PC-3 (cell line): ENCODE measurements at regions not wholly inside any gene's neighbourhood (a gene's known extent, or its start where the extent isn't known, plus 50 kb on each side); places are given as distances from the start of the nearest gene placed in this dataset.
A peak's percentile ranks its signal among the peaks of the same experiment; 100 is the strongest.
"Not testable (repeated sequence)": the region's sequence is repeated elsewhere in the genome, so short reads cannot be mapped to it uniquely, and the experiment has no call there.

ENCODE experiments used
- ATAC-seq: fragments of 200-7000 bp; cut with Tn5 transposase; 2 replicates; pipeline ENCODE4 v1.9.1; 2020; ENCODE audit warnings: mild to moderate bottlenecking, moderate library complexity
- BruUV-seq: library from RNA; stranded (reverse); fragments of 400-500 nt; replicated peaks from 2 replicates; lab custom pipeline; 2021; lab: Mats Ljungman, UMichigan
- CTCF ChIA-PET: fragments of 300-600 bp; sonication (Branson Sonifier 250); formaldehyde crosslinking; loops from one replicate; lab custom pipeline; 2022; ENCODE audit warnings: antibody characterized with exemption; lab: Charles Lee
- POLR2A ChIA-PET: fragments of 300-600 bp; sonication (Branson Sonifier 250); formaldehyde crosslinking; loops from one replicate; lab custom pipeline; 2022; ENCODE audit warnings: antibody characterized with exemption; ENCODE audit not compliant: unreplicated experiment; lab: Charles Lee
- DNase-seq: peaks from one replicate; pipeline ENCODE4 v3.0.0-alpha.2; 2015
- H2AFZ ChIP-seq: fragments of 300-600 bp; sonication (generic); 2 replicates; pipeline ENCODE4 v1.6.0; 2016; ENCODE audit warnings: antibody characterized with exemption, low read length
- H3F3A ChIP-seq: fragments of 300-600 bp; sonication (generic); one replicate; pipeline ENCODE4 v1.6.0; 2017; ENCODE audit warnings: antibody characterized with exemption, low read length, control low read depth, mild to moderate bottlenecking; ENCODE audit not compliant: unreplicated experiment
- H3K27ac ChIP-seq: fragments of 300-600 bp; sonication (generic); 2 replicates; pipeline ENCODE4 v1.5.1; 2016; ENCODE audit warnings: mild to moderate bottlenecking, low read length
- H3K27me3 ChIP-seq: fragments of 300-600 bp; sonication (generic); 2 replicates; pipeline ENCODE4 v1.6.1; 2016; ENCODE audit warnings: low read length, mixed read lengths
- H3K36me3 ChIP-seq: fragments of 300-600 bp; sonication (generic); 2 replicates; pipeline ENCODE4 v1.6.1; 2016; ENCODE audit warnings: low read depth, mixed run types, low read length, mixed read lengths
- H3K4me1 ChIP-seq: fragments of 300-600 bp; sonication (generic); 2 replicates; pipeline ENCODE4 v1.5.1; 2016; ENCODE audit warnings: low read length; ENCODE audit not compliant: insufficient read depth
- H3K4me2 ChIP-seq: fragments of 300-600 bp; sonication (generic); 2 replicates; pipeline ENCODE4 v1.6.0; 2016; ENCODE audit warnings: low read length
- H3K4me3 ChIP-seq: fragments of 300-600 bp; sonication (generic); 2 replicates; pipeline ENCODE4 v1.5.1; 2016; ENCODE audit warnings: mild to moderate bottlenecking, low read length, mixed read lengths
- H3K79me2 ChIP-seq: fragments of 300-600 bp; sonication (generic); 2 replicates; pipeline ENCODE4 v1.6.1; 2017; ENCODE audit warnings: low read length, mixed read lengths
- H3K9ac ChIP-seq: fragments of 300-600 bp; sonication (generic); 2 replicates; pipeline ENCODE4 v1.6.0; 2016; ENCODE audit warnings: mild to moderate bottlenecking, low read length
- H3K9me2 ChIP-seq: fragments of 300-600 bp; sonication (generic); replicated peaks from 2 replicates; pipeline ENCODE4 v1.6.1; 2016; ENCODE audit warnings: mixed run types, low read length, mixed read lengths
- H3K9me3 ChIP-seq: fragments of 300-600 bp; sonication (generic); 2 replicates; pipeline ENCODE4 v1.6.1; 2016; ENCODE audit warnings: low read length, mixed read lengths
- H4K20me1 ChIP-seq: fragments of 300-600 bp; sonication (generic); 2 replicates; pipeline ENCODE4 v1.6.1; 2016; ENCODE audit warnings: low read length, mixed read lengths
- EZH2 ChIP-seq: fragments of 300-600 bp; sonication (generic); IDR thresholded peaks from one replicate; pipeline ENCODE4 v1.6.1; 2017; ENCODE audit warnings: antibody characterized with exemption, mild to moderate bottlenecking, low read length; ENCODE audit not compliant: unreplicated experiment
- EZH2phosphoT487 ChIP-seq: fragments of 300-600 bp; sonication (generic); IDR thresholded peaks from 2 replicates; pipeline ENCODE4 v1.6.1; 2018; ENCODE audit warnings: mild to moderate bottlenecking, antibody characterized with exemption, low read length, borderline replicate concordance
- intact Hi-C: fragments of 100-400 bp; cut with micrococcal nuclease; formaldehyde crosslinking; loops from 2 replicates; pipeline ENCODE4 v1.9.0; 2023
- TF ChIP-seq, protein P1 (sequence below): fragments of 300-600 bp; sonication (generic); conservative IDR thresholded peaks from 2 replicates; pipeline ENCODE4 v1.5.1; 2017; ENCODE audit warnings: antibody characterized with exemption, low read depth, mild to moderate bottlenecking, low read length

- intact Hi-C loops, result no loop called here
- H3K4me1 ChIP-seq, result no peaks in the 10 kb centered on the region
- H3K36me3 ChIP-seq, result no peaks in the 10 kb centered on the region
- CTCF ChIA-PET, result no interaction called here
- no peak overlapping the region for H3K4me3 ChIP-seq
- H4K20me1 ChIP-seq, result no peaks in the 10 kb centered on the region
- H3K9me3 ChIP-seq, result no peaks in the 10 kb centered on the region
- BruUV-seq, result no TSS peak
- no peaks in the 10 kb centered on the region for H3K27me3 ChIP-seq
- H3K27ac ChIP-seq, result no peak overlapping the region
- H3K9me2 ChIP-seq, result no peaks in the 10 kb centered on the region
- ATAC-seq (no peak), DNase-seq (no peak)
- TF ChIP-seq, protein P1, sequence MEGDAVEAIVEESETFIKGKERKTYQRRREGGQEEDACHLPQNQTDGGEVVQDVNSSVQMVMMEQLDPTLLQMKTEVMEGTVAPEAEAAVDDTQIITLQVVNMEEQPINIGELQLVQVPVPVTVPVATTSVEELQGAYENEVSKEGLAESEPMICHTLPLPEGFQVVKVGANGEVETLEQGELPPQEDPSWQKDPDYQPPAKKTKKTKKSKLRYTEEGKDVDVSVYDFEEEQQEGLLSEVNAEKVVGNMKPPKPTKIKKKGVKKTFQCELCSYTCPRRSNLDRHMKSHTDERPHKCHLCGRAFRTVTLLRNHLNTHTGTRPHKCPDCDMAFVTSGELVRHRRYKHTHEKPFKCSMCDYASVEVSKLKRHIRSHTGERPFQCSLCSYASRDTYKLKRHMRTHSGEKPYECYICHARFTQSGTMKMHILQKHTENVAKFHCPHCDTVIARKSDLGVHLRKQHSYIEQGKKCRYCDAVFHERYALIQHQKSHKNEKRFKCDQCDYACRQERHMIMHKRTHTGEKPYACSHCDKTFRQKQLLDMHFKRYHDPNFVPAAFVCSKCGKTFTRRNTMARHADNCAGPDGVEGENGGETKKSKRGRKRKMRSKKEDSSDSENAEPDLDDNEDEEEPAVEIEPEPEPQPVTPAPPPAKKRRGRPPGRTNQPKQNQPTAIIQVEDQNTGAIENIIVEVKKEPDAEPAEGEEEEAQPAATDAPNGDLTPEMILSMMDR, result no peak
- no peak overlapping the region for H2AFZ ChIP-seq
- H3K9ac ChIP-seq, result no peak overlapping the region
- no peaks in the 10 kb centered on the region for H3K79me2 ChIP-seq
- H3F3A ChIP-seq, result no peaks in the 10 kb centered on the region
- POLR2A ChIA-PET, result no interaction called here
- H3K4me2 ChIP-seq, result no peak overlapping the region
These were observed 682.3 kb upstream of the IGFBP3 start for GRCh38 chr7:46603296-46603752.

GRCh38 chr7:46600340-46600739, 679.3 kb upstream of the IGFBP3 start:
- H3K27ac ChIP-seq, result no peak overlapping the region
- H3K4me1 ChIP-seq, result no peaks in the 10 kb centered on the region
- no peaks in the 10 kb centered on the region for H4K20me1 ChIP-seq
- no peaks in the 10 kb centered on the region for H3K9me3 ChIP-seq
- no peaks in the 10 kb centered on the region for H3K36me3 ChIP-seq
- no peak overlapping the region for H3K9ac ChIP-seq
- H3K4me3 ChIP-seq, result no peak overlapping the region
- H3K79me2 ChIP-seq, result no peaks in the 10 kb centered on the region
- ATAC-seq, result no peak
- no peaks in the 10 kb centered on the region for H3K27me3 ChIP-seq
- no peak for TF ChIP-seq EZH2
- TF ChIP-seq EZH2phosphoT487, result no peak
- TF ChIP-seq, protein P1, result no peak
- intact Hi-C loops, result no loop called here
- ChIA-PET CTCF (no interaction called here), POLR2A (no interaction called here)
- no peak overlapping the region for H2AFZ ChIP-seq
- DNase-seq, result no peak
- no peaks in the 10 kb centered on the region for H3K9me2 ChIP-seq
- no peaks in the 10 kb centered on the region for H3F3A ChIP-seq
- no peak overlapping the region for H3K4me2 ChIP-seq
- BruUV-seq, result no TSS peak

DNA sequence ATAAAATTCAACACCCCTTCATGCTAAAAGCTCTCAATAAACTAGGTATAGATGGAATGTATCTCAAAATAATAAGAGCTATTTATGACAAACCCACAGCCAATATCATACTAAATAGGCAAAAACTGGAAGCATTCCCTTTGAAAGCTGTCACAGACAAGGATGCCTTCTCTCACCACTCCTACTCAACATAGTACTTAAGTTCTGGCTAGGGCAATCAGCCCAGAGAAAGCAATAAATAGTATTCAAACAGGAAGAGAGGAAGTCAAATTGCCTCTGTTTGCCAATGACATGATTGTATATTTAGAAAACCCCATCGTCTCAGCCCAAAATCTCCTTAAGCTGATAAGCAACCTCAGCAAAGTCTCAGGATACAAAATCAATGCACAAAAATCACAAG, 673.8 kb upstream of the IGFBP3 start:
- H3K27me3 ChIP-seq, H3K79me2 ChIP-seq, H3K4me2 ChIP-seq, H4K20me1 ChIP-seq, DNase-seq, H3K27ac ChIP-seq, H3K9me3 ChIP-seq, H2AFZ ChIP-seq, H3K9me2 ChIP-seq, BruUV-seq, H3F3A ChIP-seq, intact Hi-C loops, CTCF ChIA-PET, H3K36me3 ChIP-seq, H3K9ac ChIP-seq, H3K4me3 ChIP-seq: not testable (repeated sequence)
- peaks cover 15% of the 10 kb centered on the region for H3K4me1 ChIP-seq
- ATAC-seq, result peak; percentile 34; the same call in 1 of the 2 replicates
- POLR2A ChIA-PET, result interaction anchor here (0.7 kb wide), 1 partner anchor 222 kb away, joined by 3 read pairs; no protein-coding TSS in a partner anchor

- H3K9me3 ChIP-seq, H3F3A ChIP-seq, H3K27me3 ChIP-seq, H3K36me3 ChIP-seq, H3K9ac ChIP-seq, H3K9me2 ChIP-seq, BruUV-seq, H4K20me1 ChIP-seq, H3K79me2 ChIP-seq: not testable (repeated sequence)
- H3K27ac ChIP-seq, result peak overlapping the region; percentile 74
- POLR2A ChIA-PET, result interaction anchor here (0.6 kb wide), 1 partner anchor 693 kb away, joined by 8 read pairs; no protein-coding TSS in a partner anchor
- ATAC-seq (peak; percentile 96), DNase-seq (peak; percentile 83)
- peaks cover 15% of the 10 kb centered on the region for H3K4me1 ChIP-seq
- intact Hi-C loops, result loop anchor here (2.0 kb wide), 2 partner anchors 46 to 104 kb away; no protein-coding TSS in a partner anchor
- peak overlapping the region; percentile 43; the same call in 1 of the 2 replicates for H3K4me3 ChIP-seq
- H2AFZ ChIP-seq, result peak overlapping the region; percentile 59
- CTCF ChIA-PET, result interaction anchor here (0.6 kb wide), 1 partner anchor 514 kb away, joined by 4 read pairs; no protein-coding TSS in a partner anchor
- peak overlapping the region; percentile 80 for H3K4me2 ChIP-seq
These were observed 670.1 kb upstream of the IGFBP3 start for GRCh38 chr7:46590918-46591905.
